NCI-H1417 (cell line): ENCODE measurements at regions not wholly inside any gene's neighbourhood (a gene's known extent, or its start where the extent isn't known, plus 50 kb on each side); places are given as distances from the start of the nearest gene placed in this dataset.

Experiments
- DNase-seq, 3 experiments: peaks; one replicate each; lab custom pipeline; 2025; lab: John Stamatoyannopoulos, UW

DNA sequence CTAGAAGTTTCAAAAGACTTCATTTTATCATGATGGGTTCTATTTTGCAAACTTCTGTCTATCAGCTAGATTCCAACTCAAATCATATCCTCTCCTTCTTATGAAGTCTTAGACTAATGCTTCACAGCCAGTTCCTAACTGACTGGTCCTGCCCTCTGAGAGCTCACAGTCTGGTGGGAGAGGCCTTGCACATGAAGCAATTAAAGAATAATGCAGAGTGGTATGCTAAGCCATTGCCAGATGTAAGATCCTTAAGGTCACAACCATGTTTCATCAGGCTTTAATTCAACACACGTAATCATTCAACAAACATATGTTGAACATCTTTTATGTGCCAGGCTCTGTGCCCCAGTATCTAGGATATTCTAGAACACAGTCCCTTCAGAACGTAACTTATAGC, 125.8 kb upstream of the TMPO start:
- DNase-seq: no peak

- DNase-seq: peak; percentile 88 to 97 (median 93)
Measured at GRCh38 chr12:98397323-98398105, 117.9 kb upstream of the TMPO start.

DNA sequence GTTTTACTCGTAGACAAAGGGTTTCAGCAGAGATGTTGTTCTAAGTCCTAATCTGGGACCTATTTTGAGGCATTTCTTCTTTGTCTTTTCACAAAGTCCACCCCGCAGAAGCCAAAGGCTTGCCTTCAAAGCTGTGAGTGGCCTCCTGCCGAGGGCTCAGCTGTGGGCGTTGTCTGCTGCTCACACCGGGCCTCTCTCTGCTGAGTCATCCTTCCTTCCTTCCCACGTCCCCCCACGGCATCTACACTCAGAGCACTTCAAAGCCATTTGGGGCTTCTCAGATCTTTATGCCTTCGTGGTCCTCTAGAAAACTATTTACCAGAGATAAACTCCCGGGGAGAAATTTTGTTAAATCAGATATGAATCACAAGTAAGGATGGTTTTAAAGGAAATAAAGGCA, 115.9 kb upstream of the TMPO start:
- peak in 2 of 3 experiments; percentile 42 to 59 for DNase-seq

- peak; percentile 37 to 81 (median 50) for DNase-seq
Measured at GRCh38 chr12:98401427-98401826, 114.0 kb upstream of the TMPO start.

- DNase-seq: no peak
Measured at GRCh38 chr12:98402091-98402490, 113.3 kb upstream of the TMPO start.

DNA sequence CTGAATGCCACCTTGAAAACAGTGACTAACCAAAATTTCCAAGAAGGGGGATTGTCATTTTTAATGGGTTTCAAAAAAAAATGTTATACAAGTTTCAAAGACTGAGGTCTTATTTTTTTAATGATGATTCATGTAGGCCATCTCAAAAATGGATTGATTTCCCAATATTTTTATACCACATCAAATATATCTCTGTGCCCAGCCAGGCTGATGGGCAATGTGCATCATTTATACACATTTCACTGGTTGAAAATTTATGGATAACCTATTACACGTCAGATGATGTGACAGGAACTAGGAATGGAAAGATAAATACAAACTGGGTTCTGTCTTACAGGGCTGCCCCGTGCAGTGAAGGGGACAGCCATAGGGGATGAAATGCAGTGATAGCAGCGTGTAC, 112.7 kb upstream of the TMPO start:
- no peak for DNase-seq

DNA sequence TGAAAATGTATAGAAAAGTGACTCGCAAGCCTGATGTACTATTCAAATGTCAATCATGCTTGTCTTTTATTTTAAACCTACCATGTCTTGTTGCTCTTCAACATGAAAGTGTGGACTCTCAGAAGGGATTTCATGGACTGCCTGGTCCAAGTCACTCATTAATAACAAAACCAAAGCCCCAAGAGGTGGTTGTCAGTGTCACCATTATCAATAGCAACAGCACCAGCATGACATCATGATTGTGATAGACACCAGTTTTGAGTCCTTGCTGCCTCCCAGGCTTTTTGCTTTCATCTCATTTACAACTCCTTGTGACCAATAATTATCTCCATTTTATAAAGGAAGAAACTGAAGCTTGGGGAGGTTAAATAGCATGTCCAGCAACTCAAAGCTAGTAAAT, 112.0 kb upstream of the TMPO start:
- DNase-seq: no peak

- DNase-seq: no peak
Measured at GRCh38 chr12:98403936-98404335, 111.5 kb upstream of the TMPO start.

GRCh38 chr12:98405805-98406366, 109.5 kb upstream of the TMPO start:
- no peak for DNase-seq

DNA sequence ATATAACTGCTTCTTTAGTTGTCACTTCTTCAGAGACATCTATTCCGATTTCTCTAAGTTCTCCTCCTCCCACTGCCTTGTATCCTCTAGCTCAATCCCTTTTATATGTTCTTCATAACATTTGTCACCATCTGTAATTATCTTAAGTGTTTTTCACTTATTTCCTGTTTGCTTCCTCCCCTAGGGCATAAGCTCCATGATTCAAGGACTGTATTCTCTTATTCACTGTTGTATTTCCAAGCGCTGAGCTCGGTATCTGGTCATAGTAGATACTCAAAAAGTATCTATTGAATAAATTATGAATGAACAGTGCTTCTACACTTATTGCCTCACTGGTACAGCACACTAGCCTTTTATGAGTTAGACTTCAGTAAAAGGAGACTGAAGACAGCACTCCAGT, 109.0 kb upstream of the TMPO start:
- peak in 2 of 3 experiments; percentile 26 to 74 for DNase-seq

- DNase-seq: no peak
Measured at GRCh38 chr12:98408681-98409080, 106.7 kb upstream of the TMPO start.

DNA sequence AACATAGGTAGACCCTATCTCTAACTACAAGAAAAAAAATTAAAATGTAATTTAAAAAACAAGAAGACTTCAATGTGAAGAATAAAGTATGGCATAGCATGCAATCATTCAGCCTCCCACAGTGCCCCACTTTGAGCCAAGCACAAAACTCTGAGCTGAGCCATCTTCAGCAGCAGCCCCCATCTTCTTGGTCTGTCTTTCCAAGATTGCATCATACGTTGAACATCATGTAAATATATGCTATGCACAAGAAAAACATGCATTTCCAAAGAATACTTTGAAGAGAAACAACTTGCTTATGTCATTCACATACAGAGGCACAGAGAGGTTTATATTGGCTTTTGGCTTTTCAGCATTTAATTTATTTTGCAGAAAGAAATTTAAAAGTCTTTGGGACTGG, 105.8 kb upstream of the TMPO start:
- DNase-seq: no peak

DNA sequence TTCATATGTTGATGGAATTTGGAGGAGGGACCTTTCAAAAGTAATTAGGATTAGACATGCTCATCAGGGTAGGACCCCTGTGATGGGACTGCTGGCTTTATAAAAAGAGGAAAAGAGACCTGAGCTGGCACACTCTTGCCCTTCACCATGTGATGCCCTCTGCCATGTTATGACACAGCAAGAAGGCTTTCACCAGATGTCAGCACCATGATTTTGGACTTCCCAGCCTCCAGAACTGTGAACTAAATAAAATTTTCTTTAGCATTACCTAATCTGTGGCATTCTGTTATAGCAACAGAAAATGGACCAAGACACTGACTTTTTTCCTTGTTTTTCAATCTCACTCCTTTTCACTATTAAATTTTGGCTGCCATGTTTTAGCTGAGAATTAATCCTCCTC, 105.0 kb upstream of the TMPO start:
- DNase-seq: no peak

DNA sequence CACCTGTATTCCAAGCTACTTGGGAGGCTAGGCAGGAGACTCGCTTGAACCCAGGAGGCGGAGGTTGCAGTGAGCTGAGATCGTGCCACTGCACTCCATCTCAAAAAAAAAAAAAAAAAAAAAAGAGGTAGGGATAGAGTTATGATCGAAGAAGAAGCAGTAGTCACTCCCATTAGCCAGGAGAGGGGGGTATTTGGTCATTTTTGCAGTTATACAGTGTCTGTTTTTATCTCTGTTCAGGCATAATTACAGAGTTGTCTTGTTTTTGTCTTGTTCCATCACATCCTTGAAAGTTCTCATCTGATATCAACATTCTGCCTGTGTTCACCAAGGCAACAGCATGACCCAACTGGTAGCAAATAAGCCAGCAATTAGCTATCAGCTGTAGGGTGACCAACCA, 98.5 kb upstream of the TMPO start:
- DNase-seq: peak in 1 of 3 experiments; percentile 55

GRCh38 chr12:98417266-98417665, 98.1 kb upstream of the TMPO start:
- no peak for DNase-seq

- DNase-seq: no peak
Measured at GRCh38 chr12:98418357-98419075, 96.9 kb upstream of the TMPO start.

DNA sequence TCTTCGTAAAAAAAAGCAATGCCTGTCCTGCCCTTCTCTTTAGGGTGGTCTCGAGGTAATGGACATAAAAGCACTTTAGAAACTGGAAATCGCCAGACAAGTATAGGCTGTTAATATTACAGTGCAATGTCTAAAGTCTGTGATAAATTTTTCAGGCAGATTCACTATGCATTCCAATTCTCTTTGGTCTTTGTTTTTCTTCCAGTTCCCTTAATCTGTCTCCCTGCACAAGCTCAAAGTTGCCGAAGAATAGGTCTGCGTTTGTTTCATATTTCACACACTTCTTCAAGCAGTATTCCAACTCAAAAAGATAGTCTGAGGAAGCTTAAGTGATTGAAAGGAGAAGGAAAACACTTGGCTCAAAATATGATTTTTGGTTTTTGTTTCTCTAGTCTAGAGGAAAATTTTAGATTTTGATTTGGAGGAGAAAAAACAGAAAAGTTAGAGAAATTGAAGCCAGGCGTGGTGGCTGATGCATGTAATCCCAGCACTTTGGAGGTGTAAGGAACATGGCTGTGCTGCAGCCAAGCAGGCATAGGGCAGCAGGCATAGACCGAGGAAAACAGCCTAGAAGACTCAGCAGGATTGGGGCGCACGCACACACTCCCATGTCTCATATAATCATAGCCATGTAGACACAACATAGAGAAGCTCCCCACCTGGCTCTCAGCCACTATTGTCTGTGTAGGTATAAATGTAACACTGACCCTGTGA, 96.2 kb upstream of the TMPO start:
- DNase-seq: no peak

DNA sequence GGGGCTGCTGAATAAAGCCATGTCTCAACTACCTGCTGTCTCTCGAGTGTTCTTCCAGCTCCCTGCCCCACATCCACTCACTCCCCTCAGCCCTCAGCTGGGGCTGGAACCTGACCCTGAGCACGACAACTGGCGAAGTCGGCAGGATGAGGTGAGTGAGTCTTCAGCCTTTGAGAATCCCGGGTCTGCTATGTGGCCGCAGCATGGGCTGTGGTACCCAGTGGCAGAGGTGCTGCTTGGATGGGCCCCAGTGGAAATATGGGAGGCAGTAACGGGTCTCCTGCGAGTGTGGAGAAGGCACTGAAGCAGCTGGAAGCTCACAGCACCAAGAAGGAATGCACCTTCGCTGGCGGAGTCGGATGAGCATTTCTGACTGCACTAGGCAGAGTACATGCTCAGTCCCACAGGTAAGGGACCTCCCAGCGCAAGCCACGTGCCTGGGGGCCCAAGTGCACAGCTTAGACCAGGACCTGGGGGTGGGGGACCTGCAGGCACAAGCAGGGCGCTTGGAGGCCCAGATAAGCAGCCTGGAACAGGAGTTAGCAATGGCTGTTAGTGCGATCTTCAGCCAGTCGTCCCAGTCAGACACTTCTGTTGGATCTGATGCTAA, 95.5 kb upstream of the TMPO start:
- DNase-seq: no peak

DNA sequence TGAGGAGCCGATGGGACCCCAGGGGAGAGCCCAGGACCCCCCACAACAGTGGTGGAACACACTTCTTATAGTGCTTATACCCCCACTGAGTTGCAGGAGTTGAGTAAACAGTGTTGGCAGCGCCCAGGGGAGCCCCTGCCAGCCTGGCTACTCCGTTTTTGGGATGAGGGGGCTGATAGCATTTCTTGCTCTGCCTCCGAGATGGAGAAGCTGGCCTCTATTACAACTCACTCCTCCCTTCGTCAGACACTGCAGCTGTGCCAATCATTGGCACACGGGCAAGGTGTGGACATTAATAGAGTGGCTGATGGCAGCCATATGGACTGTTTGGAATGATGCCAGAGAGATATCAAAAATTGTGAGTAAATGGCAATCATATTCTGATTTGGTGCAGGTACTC, 94.9 kb upstream of the TMPO start:
- DNase-seq: peak in 1 of 3 experiments; percentile 32

DNA sequence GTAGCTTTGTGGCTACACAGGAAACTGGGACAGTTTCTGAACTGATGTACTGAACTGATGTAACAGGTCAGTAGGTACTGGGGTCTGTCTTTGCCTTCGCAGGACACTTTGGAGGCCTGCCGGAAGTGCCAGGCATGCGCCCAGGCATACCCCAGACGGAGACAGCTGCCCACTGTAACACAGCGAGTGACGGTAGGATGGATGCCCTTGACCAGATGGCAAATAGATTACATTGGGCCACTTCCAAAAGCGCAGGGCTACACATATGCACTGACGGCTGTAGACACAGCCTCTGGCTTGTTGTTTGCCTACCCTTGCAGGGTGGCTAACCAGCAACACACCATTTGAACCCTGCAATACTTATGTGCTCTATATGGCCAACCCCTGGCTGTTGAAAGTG, 94.1 kb upstream of the TMPO start:
- DNase-seq: no peak

- no peak for DNase-seq
Measured at GRCh38 chr12:98422359-98422758, 93.0 kb upstream of the TMPO start.

GRCh38 chr12:98422812-98423211, 92.6 kb upstream of the TMPO start:
- DNase-seq: peak; percentile 10 to 45 (median 13)
